DND-41 (cell line): ENCODE measurements at regions not wholly inside any gene's neighbourhood (a gene's known extent, or its start where the extent isn't known, plus 50 kb on each side); places are given as distances from the start of the nearest gene placed in this dataset.

Source experiments
- ATAC-seq: fragments of 200-7000 bp; cut with Tn5 transposase; 3 replicates; pipeline ENCODE4 v1.9.1; 2021; ENCODE audit warnings: low read depth; ENCODE audit not compliant: insufficient read depth
- DNase-seq: peaks from one replicate; pipeline ENCODE4 v3.0.0-alpha.2; 2020
- H2AFZ ChIP-seq: 2 replicates; pipeline ENCODE4 v1.6.0; 2012; ENCODE audit warnings: low read depth, low read length
- H3K27ac ChIP-seq: 2 replicates; pipeline ENCODE4 v1.5.1; 2012; ENCODE audit warnings: low read length, inconsistent platforms
- H3K27me3 ChIP-seq: fragments of 200-600 bp; sonication (generic); 2 replicates; pipeline ENCODE4 v1.6.0; 2012; ENCODE audit warnings: low read length, mild to moderate bottlenecking, inconsistent platforms; ENCODE audit not compliant: insufficient read depth, poor library complexity
- H3K36me3 ChIP-seq: 2 replicates; pipeline ENCODE4 v1.5.1; 2012; ENCODE audit warnings: low read length, inconsistent platforms; ENCODE audit not compliant: insufficient read depth
- H3K4me1 ChIP-seq: 2 replicates; pipeline ENCODE4 v1.5.1; 2012; ENCODE audit warnings: mild to moderate bottlenecking, low read length; ENCODE audit not compliant: insufficient read depth
- H3K4me2 ChIP-seq: 2 replicates; pipeline ENCODE4 v1.6.0; 2012; ENCODE audit warnings: mild to moderate bottlenecking, moderate library complexity, low read length, inconsistent platforms; ENCODE audit not compliant: insufficient read depth
- H3K4me3 ChIP-seq, 2 experiments: fragments of 200-600 bp in 1 of 2; shearing (Covaris generic) in 1 of 2; 2 replicates each; pipeline ENCODE4 v1.5.1; 2012 to 2016; ENCODE audit warnings: inconsistent platforms in 2 of 2, low read length in 2 of 2, mild to moderate bottlenecking in 2 of 2, low read depth in 1 of 2, moderate library complexity in 1 of 2
- H3K79me2 ChIP-seq: 2 replicates; pipeline ENCODE4 v1.6.0; 2012; ENCODE audit warnings: low read length, inconsistent platforms; ENCODE audit not compliant: insufficient read depth
- H3K9ac ChIP-seq: 2 replicates; pipeline ENCODE4 v1.6.0; 2012; ENCODE audit warnings: low read depth, mild to moderate bottlenecking, inconsistent platforms, low read length, moderate library complexity
- H3K9me3 ChIP-seq: 2 replicates; pipeline ENCODE4 v1.5.1; 2012; ENCODE audit warnings: low read length, moderate library complexity, mild to moderate bottlenecking, inconsistent platforms; ENCODE audit not compliant: insufficient read depth, severe bottlenecking
- H4K20me1 ChIP-seq: 2 replicates; pipeline ENCODE4 v1.6.0; 2012; ENCODE audit warnings: low read length; ENCODE audit not compliant: insufficient read depth
- EZH2 ChIP-seq: IDR thresholded peaks from 3 replicates; pipeline ENCODE4 v1.6.1; 2012; ENCODE audit warnings: borderline replicate concordance, low read depth, mild to moderate bottlenecking, moderate library complexity, low read length, inconsistent platforms; ENCODE audit not compliant: severe bottlenecking
- TF ChIP-seq, protein P1 (sequence below): IDR thresholded peaks from 2 replicates; pipeline ENCODE4 v1.5.1; 2012; ENCODE audit warnings: borderline replicate concordance, low read length, moderate library complexity, mild to moderate bottlenecking; ENCODE audit not compliant: poor library complexity, severe bottlenecking; ENCODE audit errors: extremely low read depth

- DNase-seq (no peak), ATAC-seq (no peak)
- Histone ChIP-seq H3K4me3 (no peak overlapping the region), H2AFZ (no peak overlapping the region), H3K36me3 (no peaks in the 10 kb centered on the region), H3K9ac (no peak overlapping the region), H3K27ac (no peak overlapping the region), H3K4me1 (no peaks in the 10 kb centered on the region), H3K79me2 (no peaks in the 10 kb centered on the region), H3K9me3 (no peaks in the 10 kb centered on the region), H3K4me2 (no peak overlapping the region), H3K27me3 (no peaks in the 10 kb centered on the region), H4K20me1 (no peaks in the 10 kb centered on the region)
- TF ChIP-seq, protein P1, sequence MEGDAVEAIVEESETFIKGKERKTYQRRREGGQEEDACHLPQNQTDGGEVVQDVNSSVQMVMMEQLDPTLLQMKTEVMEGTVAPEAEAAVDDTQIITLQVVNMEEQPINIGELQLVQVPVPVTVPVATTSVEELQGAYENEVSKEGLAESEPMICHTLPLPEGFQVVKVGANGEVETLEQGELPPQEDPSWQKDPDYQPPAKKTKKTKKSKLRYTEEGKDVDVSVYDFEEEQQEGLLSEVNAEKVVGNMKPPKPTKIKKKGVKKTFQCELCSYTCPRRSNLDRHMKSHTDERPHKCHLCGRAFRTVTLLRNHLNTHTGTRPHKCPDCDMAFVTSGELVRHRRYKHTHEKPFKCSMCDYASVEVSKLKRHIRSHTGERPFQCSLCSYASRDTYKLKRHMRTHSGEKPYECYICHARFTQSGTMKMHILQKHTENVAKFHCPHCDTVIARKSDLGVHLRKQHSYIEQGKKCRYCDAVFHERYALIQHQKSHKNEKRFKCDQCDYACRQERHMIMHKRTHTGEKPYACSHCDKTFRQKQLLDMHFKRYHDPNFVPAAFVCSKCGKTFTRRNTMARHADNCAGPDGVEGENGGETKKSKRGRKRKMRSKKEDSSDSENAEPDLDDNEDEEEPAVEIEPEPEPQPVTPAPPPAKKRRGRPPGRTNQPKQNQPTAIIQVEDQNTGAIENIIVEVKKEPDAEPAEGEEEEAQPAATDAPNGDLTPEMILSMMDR = no peak
- TF ChIP-seq EZH2 = no peak
Measured at GRCh38 chr4:162847945-162848549, 318.6 kb downstream of the NAF1 start.

GRCh38 chr4:162841753-162842152 is 324.9 kb downstream of the NAF1 start:
- DNase-seq = no peak

DNA sequence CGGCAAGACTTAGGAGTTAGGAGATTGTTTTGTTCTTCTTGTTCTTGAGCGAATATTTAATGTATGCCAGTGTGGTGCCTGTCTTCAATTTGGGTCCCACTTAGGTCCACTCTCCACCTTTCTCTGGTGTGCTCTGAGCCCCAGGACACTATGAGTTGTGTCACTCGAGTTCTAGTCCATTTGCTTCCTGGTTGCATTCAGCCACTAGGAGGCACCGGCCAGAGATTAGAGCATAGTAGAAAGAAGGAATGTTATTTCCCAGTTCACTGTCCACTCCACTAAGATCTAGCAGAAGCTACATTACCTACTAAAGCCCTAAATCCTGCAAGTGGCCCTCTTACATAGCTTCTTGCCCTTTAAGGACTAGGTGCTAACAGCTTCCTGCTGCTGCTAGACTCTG is 326.9 kb downstream of the NAF1 start:
- H3K36me3 ChIP-seq = no peaks in the 10 kb centered on the region
- H4K20me1 ChIP-seq = no peaks in the 10 kb centered on the region
- ATAC-seq = no peak
- H3K4me2 ChIP-seq = no peak overlapping the region
- TF ChIP-seq EZH2 = no peak
- TF ChIP-seq, protein P1 = no peak
- no peaks in the 10 kb centered on the region for H3K79me2 ChIP-seq
- H2AFZ ChIP-seq = no peak overlapping the region
- H3K4me1 ChIP-seq = no peaks in the 10 kb centered on the region
- DNase-seq = no peak
- no peak overlapping the region for H3K4me3 ChIP-seq
- H3K9me3 ChIP-seq = no peaks in the 10 kb centered on the region
- no peaks in the 10 kb centered on the region for H3K27me3 ChIP-seq
- no peak overlapping the region for H3K27ac ChIP-seq
- no peak overlapping the region for H3K9ac ChIP-seq

More at GRCh38 chr4:162841753-162842152, 324.9 kb downstream of the NAF1 start:
- Histone ChIP-seq H2AFZ (no peak overlapping the region), H3K4me2 (no peak overlapping the region), H3K36me3 (no peaks in the 10 kb centered on the region), H3K4me3 (no peak overlapping the region), H3K27ac (no peak overlapping the region), H3K9me3 (no peaks in the 10 kb centered on the region), H3K9ac (no peak overlapping the region), H3K79me2 (no peaks in the 10 kb centered on the region), H3K4me1 (no peaks in the 10 kb centered on the region), H4K20me1 (no peaks in the 10 kb centered on the region), H3K27me3 (no peaks in the 10 kb centered on the region)
- no peak for TF ChIP-seq EZH2
- TF ChIP-seq, protein P1 = no peak
- no peak for ATAC-seq
